IMR-90 (cell line): ENCODE measurements at regions not wholly inside any gene's neighbourhood (a gene's known extent, or its start where the extent isn't known, plus 50 kb on each side); places are given as distances from the start of the nearest gene placed in this dataset.

Experiments
- FOS ChIP-seq: fragments of 150-350 bp; IDR thresholded peaks from 2 replicates; pipeline ENCODE4 v1.6.1; 2016; ENCODE audit warnings: low read depth, low read length
- POLR2A ChIP-seq: IDR thresholded peaks from 2 replicates; pipeline ENCODE4 v1.6.1; 2012; ENCODE audit warnings: mild to moderate bottlenecking, low read depth, low read length
- RCOR1 ChIP-seq: IDR thresholded peaks from 2 replicates; pipeline ENCODE4 v1.6.1; 2012; ENCODE audit warnings: mild to moderate bottlenecking, low read length, improper control_type of control experiment; ENCODE audit not compliant: insufficient replicate concordance
- RFX5 ChIP-seq: IDR thresholded peaks from 2 replicates; pipeline ENCODE4 v1.8.0; 2012; ENCODE audit warnings: low read depth, mild to moderate bottlenecking, low read length, moderate library complexity
- TF ChIP-seq, protein P1 (sequence below): conservative IDR thresholded peaks from 2 replicates; pipeline ENCODE4 v1.5.1; 2012; ENCODE audit warnings: mild to moderate bottlenecking, low read depth, low read length, improper control_type of control experiment

DNA sequence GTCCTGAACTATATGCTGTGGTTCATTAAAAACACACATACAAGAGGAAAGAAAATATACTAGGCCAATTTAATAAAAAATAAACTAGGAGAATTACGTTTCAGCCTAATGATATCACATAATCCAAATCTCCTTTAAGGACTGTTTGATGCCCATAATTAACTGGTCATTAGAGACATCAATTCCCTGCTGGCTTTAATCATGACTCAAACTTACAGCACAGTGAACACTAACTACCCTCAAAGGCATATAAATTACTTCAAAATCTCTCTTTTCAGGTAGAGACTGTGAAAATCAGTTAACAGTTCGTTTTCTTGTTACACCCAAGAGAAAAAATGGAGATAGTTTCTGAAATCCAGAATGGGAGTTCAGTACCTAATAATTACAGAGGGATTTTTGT is 567.4 kb downstream of the CBLN2 start:
- TF ChIP-seq POLR2A (no peak), RCOR1 (no peak), FOS (no peak), RFX5 (no peak)
- TF ChIP-seq, protein P1, sequence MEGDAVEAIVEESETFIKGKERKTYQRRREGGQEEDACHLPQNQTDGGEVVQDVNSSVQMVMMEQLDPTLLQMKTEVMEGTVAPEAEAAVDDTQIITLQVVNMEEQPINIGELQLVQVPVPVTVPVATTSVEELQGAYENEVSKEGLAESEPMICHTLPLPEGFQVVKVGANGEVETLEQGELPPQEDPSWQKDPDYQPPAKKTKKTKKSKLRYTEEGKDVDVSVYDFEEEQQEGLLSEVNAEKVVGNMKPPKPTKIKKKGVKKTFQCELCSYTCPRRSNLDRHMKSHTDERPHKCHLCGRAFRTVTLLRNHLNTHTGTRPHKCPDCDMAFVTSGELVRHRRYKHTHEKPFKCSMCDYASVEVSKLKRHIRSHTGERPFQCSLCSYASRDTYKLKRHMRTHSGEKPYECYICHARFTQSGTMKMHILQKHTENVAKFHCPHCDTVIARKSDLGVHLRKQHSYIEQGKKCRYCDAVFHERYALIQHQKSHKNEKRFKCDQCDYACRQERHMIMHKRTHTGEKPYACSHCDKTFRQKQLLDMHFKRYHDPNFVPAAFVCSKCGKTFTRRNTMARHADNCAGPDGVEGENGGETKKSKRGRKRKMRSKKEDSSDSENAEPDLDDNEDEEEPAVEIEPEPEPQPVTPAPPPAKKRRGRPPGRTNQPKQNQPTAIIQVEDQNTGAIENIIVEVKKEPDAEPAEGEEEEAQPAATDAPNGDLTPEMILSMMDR: no peak
